Neutrophil (primary cell): ENCODE measurements at regions not wholly inside any gene's neighbourhood (a gene's known extent, or its start where the extent isn't known, plus 50 kb on each side); places are given as distances from the start of the nearest gene placed in this dataset.

ENCODE experiments used
- H3K27ac ChIP-seq: fragments of 200-600 bp; sonication (generic); 2 replicates; pipeline ENCODE4 v1.5.1; 2016; ENCODE audit warnings: mild to moderate bottlenecking, moderate library complexity
- H3K27me3 ChIP-seq: fragments of 200-600 bp; sonication (generic); 2 replicates; pipeline ENCODE4 v1.6.0; 2016; ENCODE audit warnings: mild to moderate bottlenecking
- H3K36me3 ChIP-seq: fragments of 200-600 bp; sonication (generic); 2 replicates; pipeline ENCODE4 v1.5.1; 2017
- H3K4me1 ChIP-seq, 2 experiments: fragments of 200-600 bp in 1 of 2; sonication (generic) in 1 of 2; 1 replicate in 1 of 2; 2 replicates in 1 of 2; pipeline versions ENCODE4 v1.5.1 to v1.6.1; 2013 to 2016; ENCODE audit warnings: low read depth in 1 of 2, low read length in 1 of 2, mild to moderate bottlenecking in 1 of 2, moderate library complexity in 1 of 2; ENCODE audit not compliant: control insufficient read depth in 1 of 2, insufficient read depth in 1 of 2
- H3K4me3 ChIP-seq, 2 experiments: fragments of 200-600 bp in 1 of 2; sonication (generic) in 1 of 2; 1 replicate in 1 of 2; 2 replicates in 1 of 2; pipeline ENCODE4 v1.5.1; 2013 to 2016; ENCODE audit warnings: low read depth in 1 of 2, low read length in 1 of 2, mild to moderate bottlenecking in 1 of 2, moderate library complexity in 1 of 2
- H3K9me3 ChIP-seq: fragments of 200-600 bp; sonication (generic); 2 replicates; pipeline ENCODE4 v1.5.1; 2016
- TF ChIP-seq, protein P1 (sequence below): fragments of 200-600 bp; sonication (generic); IDR thresholded peaks from 2 replicates; pipeline ENCODE4 v1.5.1; 2016; ENCODE audit warnings: antibody characterized with exemption

DNA sequence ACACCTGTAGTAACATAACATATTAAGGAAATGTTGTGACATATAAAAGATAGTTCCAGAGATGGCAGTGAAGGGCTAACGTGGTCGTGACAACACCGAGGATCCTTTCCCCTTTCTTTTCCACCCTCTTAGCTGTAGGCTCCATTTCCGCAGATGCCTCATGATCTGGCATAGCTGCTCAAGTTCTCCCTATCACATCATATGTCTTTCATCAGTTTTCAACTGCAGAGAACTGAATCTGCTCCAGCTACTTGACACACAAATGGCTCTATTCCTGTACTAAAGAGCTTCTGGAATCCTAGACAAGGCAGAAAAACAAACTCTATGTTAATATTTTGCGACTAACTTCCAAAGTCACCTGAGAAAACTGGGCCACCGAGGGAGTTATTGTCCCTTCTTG lies 275.0 kb upstream of the SLCO3A1 start:
- no peaks in the 10 kb centered on the region for H3K36me3 ChIP-seq
- no peaks in the 10 kb centered on the region for H3K27me3 ChIP-seq
- H3K4me3 ChIP-seq: no peak overlapping the region
- no peak overlapping the region for H3K27ac ChIP-seq
- no peaks in the 10 kb centered on the region for H3K4me1 ChIP-seq
- no peaks in the 10 kb centered on the region for H3K9me3 ChIP-seq
- TF ChIP-seq, protein P1, sequence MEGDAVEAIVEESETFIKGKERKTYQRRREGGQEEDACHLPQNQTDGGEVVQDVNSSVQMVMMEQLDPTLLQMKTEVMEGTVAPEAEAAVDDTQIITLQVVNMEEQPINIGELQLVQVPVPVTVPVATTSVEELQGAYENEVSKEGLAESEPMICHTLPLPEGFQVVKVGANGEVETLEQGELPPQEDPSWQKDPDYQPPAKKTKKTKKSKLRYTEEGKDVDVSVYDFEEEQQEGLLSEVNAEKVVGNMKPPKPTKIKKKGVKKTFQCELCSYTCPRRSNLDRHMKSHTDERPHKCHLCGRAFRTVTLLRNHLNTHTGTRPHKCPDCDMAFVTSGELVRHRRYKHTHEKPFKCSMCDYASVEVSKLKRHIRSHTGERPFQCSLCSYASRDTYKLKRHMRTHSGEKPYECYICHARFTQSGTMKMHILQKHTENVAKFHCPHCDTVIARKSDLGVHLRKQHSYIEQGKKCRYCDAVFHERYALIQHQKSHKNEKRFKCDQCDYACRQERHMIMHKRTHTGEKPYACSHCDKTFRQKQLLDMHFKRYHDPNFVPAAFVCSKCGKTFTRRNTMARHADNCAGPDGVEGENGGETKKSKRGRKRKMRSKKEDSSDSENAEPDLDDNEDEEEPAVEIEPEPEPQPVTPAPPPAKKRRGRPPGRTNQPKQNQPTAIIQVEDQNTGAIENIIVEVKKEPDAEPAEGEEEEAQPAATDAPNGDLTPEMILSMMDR: no peak

DNA sequence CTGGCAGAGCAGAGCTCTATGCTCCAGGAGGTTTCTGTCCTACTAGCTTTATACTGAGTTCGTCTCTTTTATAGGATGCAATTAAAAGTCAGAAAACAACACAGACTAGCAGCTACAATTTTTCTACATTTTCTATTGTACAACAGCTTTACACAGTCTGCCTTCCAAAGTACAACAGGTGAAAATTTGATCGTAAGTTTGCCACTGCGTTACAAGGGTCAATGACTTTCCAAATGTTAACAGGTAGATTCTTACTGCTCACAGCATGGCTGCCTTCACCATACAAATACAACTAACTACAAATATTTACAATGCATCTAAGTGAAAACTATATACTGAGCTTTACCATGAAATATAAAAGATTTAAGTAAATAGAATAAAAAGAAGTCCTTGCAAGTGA lies 268.6 kb upstream of the SLCO3A1 start:
- TF ChIP-seq, protein P1: no peak

DNA sequence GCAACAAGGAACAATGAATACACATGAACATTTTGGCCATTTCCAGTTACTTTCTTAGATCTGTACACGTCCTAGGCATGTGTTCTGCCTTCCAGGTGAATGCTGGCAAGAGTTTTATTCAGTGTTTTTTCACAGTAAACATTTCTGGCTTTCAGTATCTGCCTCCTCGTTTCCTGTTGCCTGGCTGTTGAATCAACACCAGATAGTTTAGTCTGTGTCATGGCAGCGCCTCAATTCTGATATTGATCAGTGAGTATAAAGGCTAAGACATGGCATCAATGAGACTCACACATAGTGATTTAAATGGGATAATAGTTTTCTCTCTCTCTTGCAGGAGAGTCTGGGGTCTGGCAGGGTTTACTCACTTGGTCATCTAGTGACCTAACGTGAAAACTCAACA lies 266.9 kb upstream of the SLCO3A1 start:
- Histone ChIP-seq H3K4me1 (peaks cover 11 to 13% of the 10 kb centered on the region in 2 experiments), H3K9me3 (no peaks in the 10 kb centered on the region), H3K36me3 (no peaks in the 10 kb centered on the region), H3K27ac (no peak overlapping the region), H3K27me3 (no peaks in the 10 kb centered on the region), H3K4me3 (no peak overlapping the region)
- TF ChIP-seq, protein P1: no peak

More for the DNA sequence above, 268.6 kb upstream of the SLCO3A1 start:
- Histone ChIP-seq H3K27me3 (no peaks in the 10 kb centered on the region), H3K36me3 (no peaks in the 10 kb centered on the region), H3K9me3 (no peaks in the 10 kb centered on the region), H3K4me3 (no peak overlapping the region), H3K4me1 (peaks cover 2 to 4% of the 10 kb centered on the region in 2 experiments), H3K27ac (no peak overlapping the region)

DNA sequence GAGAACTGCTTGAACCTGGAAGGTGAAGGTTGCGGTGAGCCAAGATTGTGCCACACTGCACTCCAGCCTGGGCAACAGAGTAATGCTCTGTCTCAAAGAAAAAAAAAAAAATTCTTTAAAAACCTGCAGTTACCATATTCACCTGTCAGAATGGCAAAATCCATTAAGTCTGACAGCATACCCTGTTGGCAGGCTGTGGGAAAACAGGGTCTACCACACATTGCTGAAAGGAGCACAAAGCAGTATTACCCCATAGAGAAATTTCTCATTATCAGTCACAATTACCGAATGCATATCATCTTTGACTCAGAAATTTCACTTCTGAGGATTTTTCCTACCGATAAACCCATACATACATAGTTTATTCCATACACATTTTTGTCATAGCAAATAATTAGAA lies 264.1 kb upstream of the SLCO3A1 start:
- no peak overlapping the region for H3K4me3 ChIP-seq
- no peak overlapping the region for H3K27ac ChIP-seq
- peaks cover 11 to 13% of the 10 kb centered on the region in 2 experiments for H3K4me1 ChIP-seq
- no peaks in the 10 kb centered on the region for H3K27me3 ChIP-seq
- no peaks in the 10 kb centered on the region for H3K9me3 ChIP-seq
- no peaks in the 10 kb centered on the region for H3K36me3 ChIP-seq
- TF ChIP-seq, protein P1: no peak

DNA sequence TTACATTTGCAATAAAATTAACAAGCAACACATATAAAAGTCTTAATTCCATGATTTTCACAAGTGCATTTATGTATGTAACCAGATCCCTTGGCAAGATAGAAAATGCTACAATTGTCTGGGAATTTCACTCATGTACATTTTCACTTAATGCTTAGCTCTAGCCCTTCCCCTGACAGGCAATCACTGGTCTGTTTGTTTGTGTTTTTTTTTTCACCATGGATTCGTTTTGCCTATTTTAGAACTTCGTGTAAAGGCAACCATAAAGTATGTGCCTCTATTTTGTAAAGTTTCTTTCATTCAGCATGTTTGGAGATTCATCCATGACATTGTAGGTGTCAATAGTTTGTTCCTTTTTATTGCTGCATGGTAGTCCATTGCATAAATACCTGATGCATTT lies 260.9 kb upstream of the SLCO3A1 start:
- Histone ChIP-seq H3K4me1 (peaks cover 11 to 13% of the 10 kb centered on the region in 2 experiments), H3K4me3 (no peak overlapping the region), H3K36me3 (no peaks in the 10 kb centered on the region), H3K27me3 (peaks cover 18% of the 10 kb centered on the region), H3K27ac (no peak overlapping the region), H3K9me3 (no peaks in the 10 kb centered on the region)
- TF ChIP-seq, protein P1: no peak

DNA sequence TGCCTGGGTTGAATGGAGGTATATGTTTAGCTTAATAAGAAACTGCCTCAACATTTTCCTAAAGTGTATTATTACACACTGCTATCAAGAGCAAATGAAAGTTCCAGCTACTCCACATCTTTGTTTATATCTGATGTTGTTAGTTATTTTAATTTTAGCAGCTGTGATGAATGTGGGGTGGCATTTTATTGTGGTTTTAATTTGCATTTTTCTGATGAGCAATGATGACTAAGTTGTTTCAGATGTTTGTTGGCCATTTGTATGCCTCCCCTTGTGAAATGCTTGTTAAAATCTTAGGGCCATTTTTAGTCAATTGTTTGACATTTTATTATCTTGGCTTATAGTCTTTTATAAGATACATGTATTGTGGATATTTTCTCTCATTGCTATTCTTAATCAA lies 260.4 kb upstream of the SLCO3A1 start:
- no peaks in the 10 kb centered on the region for H3K36me3 ChIP-seq
- H3K4me1 ChIP-seq: peaks cover 11 to 13% of the 10 kb centered on the region in 2 experiments
- H3K27me3 ChIP-seq: peaks cover 23% of the 10 kb centered on the region
- TF ChIP-seq, protein P1: no peak
- no peak overlapping the region for H3K27ac ChIP-seq
- no peak overlapping the region for H3K4me3 ChIP-seq
- no peaks in the 10 kb centered on the region for H3K9me3 ChIP-seq
